ENCODE measurements at regions not wholly inside any gene's neighbourhood (a gene's known extent, or its start where the extent isn't known, plus 50 kb on each side); places are given as distances from the start of the nearest gene placed in this dataset.
"Not testable (repeated sequence)": the region's sequence is repeated elsewhere in the genome, so short reads cannot be mapped to it uniquely, and the experiment has no call there.

GRCh38 chr7:109696723-109697122 lies 1127.0 kb downstream of the DNAJB9 start:
- Histone ChIP-seq H3K9me3 (no peaks in the 10 kb centered on the region), H3K27me3 (no peaks in the 10 kb centered on the region), H3K4me3 (no peak overlapping the region), H3K4me1 (no peaks in the 10 kb centered on the region), H3K27ac (no peak overlapping the region), H3K36me3 (no peaks in the 10 kb centered on the region)
- intact Hi-C loops (cut with DNase I), result no loop called here
- DNase-seq (ENCODE audit: low spot score in 2 of 2), result no peak
- no peak for TF ChIP-seq CTCF (IDR thresholded peaks at IDR 0.05)

DNA sequence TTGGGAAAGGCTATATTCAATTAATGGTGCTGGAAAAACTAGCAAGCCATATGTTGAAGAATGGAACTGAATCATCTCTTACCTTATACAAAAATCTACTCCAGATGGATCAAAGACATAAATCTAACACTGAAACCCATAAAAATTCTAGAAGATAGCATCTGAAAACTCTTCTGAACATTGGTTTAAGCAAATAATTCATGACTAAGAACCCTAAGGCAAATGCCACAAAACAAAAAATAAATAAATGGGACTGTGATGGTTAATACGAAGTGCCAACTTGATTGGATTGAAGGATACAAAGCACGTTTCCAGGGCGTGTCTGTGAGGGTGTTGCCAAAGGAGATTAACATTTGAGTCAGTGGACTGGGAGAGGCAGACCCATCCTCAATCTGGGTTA lies 1130.0 kb downstream of the DNAJB9 start:
- H3K27ac ChIP-seq, result no peak overlapping the region
- H3K4me1 ChIP-seq, result no peaks in the 10 kb centered on the region
- H3K36me3 ChIP-seq, result no peaks in the 10 kb centered on the region
- DNase-seq (ENCODE audit: low spot score in 2 of 2), result no peak
- no peak for TF ChIP-seq CTCF (IDR thresholded peaks at IDR 0.05)
- intact Hi-C loops (cut with DNase I), result no loop called here
- H3K4me3 ChIP-seq, result no peak overlapping the region
- H3K27me3 ChIP-seq, result no peaks in the 10 kb centered on the region
- H3K9me3 ChIP-seq, result no peaks in the 10 kb centered on the region

GRCh38 chr7:109713366-109713765 lies 1143.7 kb downstream of the DNAJB9 start:
- no peaks in the 10 kb centered on the region for H3K9me3 ChIP-seq
- intact Hi-C loops (cut with DNase I), result no loop called here
- DNase-seq (ENCODE audit: low spot score in 2 of 2), result no peak
- no peak overlapping the region for H3K4me3 ChIP-seq
- no peak for TF ChIP-seq CTCF (IDR thresholded peaks at IDR 0.05)
- H3K27me3 ChIP-seq, result no peaks in the 10 kb centered on the region
- H3K36me3 ChIP-seq, result no peaks in the 10 kb centered on the region
- no peaks in the 10 kb centered on the region for H3K4me1 ChIP-seq
- H3K27ac ChIP-seq, result no peak overlapping the region

DNA sequence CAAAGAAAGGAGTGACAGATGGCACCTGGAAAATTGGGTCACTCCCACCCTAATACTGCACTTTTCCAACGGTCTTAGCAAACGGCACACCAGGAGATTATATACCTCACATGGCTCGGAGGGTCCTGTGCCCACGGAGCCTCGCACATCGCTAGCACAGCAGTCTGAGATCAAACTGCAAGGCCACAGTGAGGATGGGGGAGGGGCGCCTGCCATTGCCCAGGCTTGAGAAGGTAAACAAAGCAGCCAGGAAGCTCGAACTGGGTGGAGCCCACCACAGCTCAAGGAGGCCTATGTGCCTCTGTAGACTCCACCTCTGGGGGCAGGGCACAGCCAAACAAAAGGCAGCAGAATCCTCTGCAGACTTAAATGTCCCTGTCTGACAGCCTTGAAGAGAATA lies 1149.7 kb downstream of the DNAJB9 start:
- H3K4me1 ChIP-seq; DNase-seq (ENCODE audit: low spot score in 2 of 2); H3K27me3 ChIP-seq; intact Hi-C loops (cut with DNase I); H3K27ac ChIP-seq; H3K9me3 ChIP-seq; H3K36me3 ChIP-seq; H3K4me3 ChIP-seq: not testable (repeated sequence)

DNA sequence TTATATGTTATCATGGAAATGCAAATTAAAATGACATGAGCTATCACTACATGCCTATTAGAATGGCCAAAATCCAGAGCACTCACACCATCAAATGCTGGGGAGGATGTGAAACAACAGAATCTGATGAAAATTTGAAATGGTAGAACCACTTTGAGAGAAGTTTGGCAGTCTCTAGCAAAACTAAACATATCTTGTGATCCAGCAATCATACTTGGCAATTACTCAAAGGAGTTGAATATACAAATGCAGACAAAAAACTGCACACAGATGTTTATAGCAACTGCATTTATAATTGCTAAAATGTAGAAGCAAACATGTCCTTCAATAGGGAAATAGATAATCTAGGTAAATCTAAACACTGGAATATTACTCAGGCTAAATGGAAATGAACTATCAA lies 1164.9 kb downstream of the DNAJB9 start:
- H3K9me3 ChIP-seq, result no peaks in the 10 kb centered on the region
- no peak overlapping the region for H3K27ac ChIP-seq
- H3K36me3 ChIP-seq, result no peaks in the 10 kb centered on the region
- H3K4me1 ChIP-seq, result no peaks in the 10 kb centered on the region
- TF ChIP-seq CTCF (IDR thresholded peaks at IDR 0.05), result no peak
- H3K27me3 ChIP-seq, result no peaks in the 10 kb centered on the region
- H3K4me3 ChIP-seq, result no peak overlapping the region
- no peak for DNase-seq (ENCODE audit: low spot score in 2 of 2)
- intact Hi-C loops (cut with DNase I), result no loop called here

- H3K27me3 ChIP-seq, result no peaks in the 10 kb centered on the region
- no peak overlapping the region for H3K27ac ChIP-seq
- no peaks in the 10 kb centered on the region for H3K4me1 ChIP-seq
- H3K36me3 ChIP-seq, result no peaks in the 10 kb centered on the region
- no peak for DNase-seq (ENCODE audit: low spot score in 2 of 2)
- no peak for TF ChIP-seq CTCF (IDR thresholded peaks at IDR 0.05)
- H3K4me3 ChIP-seq, result no peak overlapping the region
- intact Hi-C loops (cut with DNase I), result no loop called here
- H3K9me3 ChIP-seq, result no peaks in the 10 kb centered on the region
Measured at GRCh38 chr7:109735881-109736280, 1166.2 kb downstream of the DNAJB9 start.

Data from ascending aorta (tissue), 2 donors.